Erythroblast (primary cell): ENCODE measurements at regions not wholly inside any gene's neighbourhood (a gene's known extent, or its start where the extent isn't known, plus 50 kb on each side); places are given as distances from the start of the nearest gene placed in this dataset.

Experiments
- GATA1 ChIP-seq: IDR thresholded peaks from 2 replicates; pipeline ENCODE4 v1.6.1; 2011; ENCODE audit warnings: low read depth, mild to moderate bottlenecking, control low read depth, low read length, moderate library complexity
- POLR2A ChIP-seq: IDR thresholded peaks from 2 replicates; pipeline ENCODE4 v1.6.1; 2011; ENCODE audit warnings: mild to moderate bottlenecking, low read length

GRCh38 chr17:79431175-79431574, 179.7 kb downstream of the RBFOX3 start:
- TF ChIP-seq POLR2A (no peak), GATA1 (no peak)
